ENCODE measurements at regions not wholly inside any gene's neighbourhood (a gene's known extent, or its start where the extent isn't known, plus 50 kb on each side); places are given as distances from the start of the nearest gene placed in this dataset.

DNA sequence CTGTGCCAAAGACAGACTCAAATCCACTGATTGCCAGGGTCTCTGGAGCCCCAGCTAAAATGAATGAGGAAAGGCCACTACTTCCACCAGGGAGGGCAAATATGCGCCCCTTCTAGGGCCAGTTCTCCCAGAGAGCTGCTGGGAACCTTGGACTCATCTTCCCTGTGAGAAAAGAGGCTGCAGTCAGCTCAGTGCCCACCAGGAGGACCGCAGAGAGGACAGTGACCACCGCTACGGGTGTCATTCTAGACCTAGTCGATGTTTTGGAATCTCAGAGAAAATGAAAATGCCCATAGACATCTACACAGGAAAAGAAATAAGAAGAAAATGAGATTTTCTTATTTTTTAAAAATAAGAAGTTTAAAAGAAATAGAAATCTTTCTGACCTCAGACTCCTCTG lies 235.1 kb downstream of the UQCRFS1 start:
- TF ChIP-seq, protein P1, sequence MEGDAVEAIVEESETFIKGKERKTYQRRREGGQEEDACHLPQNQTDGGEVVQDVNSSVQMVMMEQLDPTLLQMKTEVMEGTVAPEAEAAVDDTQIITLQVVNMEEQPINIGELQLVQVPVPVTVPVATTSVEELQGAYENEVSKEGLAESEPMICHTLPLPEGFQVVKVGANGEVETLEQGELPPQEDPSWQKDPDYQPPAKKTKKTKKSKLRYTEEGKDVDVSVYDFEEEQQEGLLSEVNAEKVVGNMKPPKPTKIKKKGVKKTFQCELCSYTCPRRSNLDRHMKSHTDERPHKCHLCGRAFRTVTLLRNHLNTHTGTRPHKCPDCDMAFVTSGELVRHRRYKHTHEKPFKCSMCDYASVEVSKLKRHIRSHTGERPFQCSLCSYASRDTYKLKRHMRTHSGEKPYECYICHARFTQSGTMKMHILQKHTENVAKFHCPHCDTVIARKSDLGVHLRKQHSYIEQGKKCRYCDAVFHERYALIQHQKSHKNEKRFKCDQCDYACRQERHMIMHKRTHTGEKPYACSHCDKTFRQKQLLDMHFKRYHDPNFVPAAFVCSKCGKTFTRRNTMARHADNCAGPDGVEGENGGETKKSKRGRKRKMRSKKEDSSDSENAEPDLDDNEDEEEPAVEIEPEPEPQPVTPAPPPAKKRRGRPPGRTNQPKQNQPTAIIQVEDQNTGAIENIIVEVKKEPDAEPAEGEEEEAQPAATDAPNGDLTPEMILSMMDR (conservative IDR thresholded peaks at IDR 0.05): peak; percentile 61
- peaks cover 3% of the 10 kb centered on the region; the same call in 1 of the 2 replicates for H3K4me1 ChIP-seq (ENCODE audit: insufficient read depth, low read length)
- H3K9me3 ChIP-seq (ENCODE audit: control insufficient read depth, low read depth, low read length): no peaks in the 10 kb centered on the region
- H3K4me2 ChIP-seq (ENCODE audit: insufficient read depth, insufficient read length, low read length): no peak overlapping the region
- H2BK15ac ChIP-seq (ENCODE audit: low read depth, low read length): no peak overlapping the region
- no peaks in the 10 kb centered on the region for H3K79me1 ChIP-seq (ENCODE audit: insufficient read depth, low read depth, low read length, poor library complexity, severe bottlenecking)
- DNase-seq: no peak
- no peak overlapping the region for H3K14ac ChIP-seq (ENCODE audit: insufficient read depth, low read length)
- no peak overlapping the region for H4K8ac ChIP-seq (replicated peaks; ENCODE audit: insufficient read length, low read depth, low read length)
- H2AFZ ChIP-seq (ENCODE audit: low read length): no peak overlapping the region
- H3K9me3 Mint-ChIP-seq: no peaks in the 10 kb centered on the region
- no peak overlapping the region for H3K18ac ChIP-seq (ENCODE audit: insufficient read length, low read depth, low read length)
- H2BK12ac ChIP-seq (ENCODE audit: insufficient read length, low read depth, low read length): no peak overlapping the region
- no peak overlapping the region for H4K5ac ChIP-seq (ENCODE audit: insufficient read length, low read depth, low read length)
- H3K23me2 ChIP-seq (ENCODE audit: insufficient read length, low read depth, low read length, poor library complexity, severe bottlenecking): no peaks in the 10 kb centered on the region
- H2BK20ac ChIP-seq (ENCODE audit: low read depth, low read length, poor library complexity, severe bottlenecking): no peak overlapping the region
- H2BK5ac ChIP-seq (ENCODE audit: insufficient read length, low read length): no peak overlapping the region
- no peaks in the 10 kb centered on the region for H4K20me1 ChIP-seq (ENCODE audit: control insufficient read depth, insufficient read depth, insufficient read length)
- H3K36me3 Mint-ChIP-seq (ENCODE audit: insufficient read depth in 1 of 3, low read depth in 3 of 3): no peaks in the 10 kb centered on the region
- no peak overlapping the region for H2AK5ac ChIP-seq (ENCODE audit: insufficient read length, low read length)
- H3K79me2 ChIP-seq (ENCODE audit: insufficient read depth, low read length): no peaks in the 10 kb centered on the region
- H3K23ac ChIP-seq (ENCODE audit: insufficient read length, low read depth, low read length): no peak overlapping the region
- H3K27ac Mint-ChIP-seq: no peak overlapping the region
- H3K9ac ChIP-seq (ENCODE audit: extremely low read depth, insufficient read length, low read length): no peak overlapping the region
- H3K27me3 Mint-ChIP-seq (ENCODE audit: low read depth): peaks cover 2% of the 10 kb centered on the region
- no peak overlapping the region for H3K56ac ChIP-seq (ENCODE audit: insufficient read length, low read depth, low read length)
- no peak overlapping the region for H3T11ph ChIP-seq (ENCODE audit: low read length)
- no peak overlapping the region for H3K27ac ChIP-seq (ENCODE audit: insufficient read length, low read depth, low read length)
- H3K27me3 ChIP-seq (ENCODE audit: insufficient read depth, low read length): no peaks in the 10 kb centered on the region
- H3K4ac ChIP-seq (ENCODE audit: low read depth, low read length): no peak overlapping the region
- no CpG with 5 or more reads among the region's 5 CpGs for WGBS (ENCODE audit: extremely low coverage, insufficient read length, low lambda C conversion rate)
- no peak overlapping the region for H2BK120ac ChIP-seq (ENCODE audit: low read depth, low read length, poor library complexity, severe bottlenecking)
- peaks cover 7 to 14% of the 10 kb centered on the region in 2 experiments for H3K4me1 Mint-ChIP-seq
- H4K91ac ChIP-seq (ENCODE audit: insufficient read length, low read depth, low read length): no peak overlapping the region
- H3K4me3 Mint-ChIP-seq: no peak overlapping the region
